PC-3 (cell line): ENCODE measurements at regions not wholly inside any gene's neighbourhood (a gene's known extent, or its start where the extent isn't known, plus 50 kb on each side); places are given as distances from the start of the nearest gene placed in this dataset.
"Not testable (repeated sequence)": the region's sequence is repeated elsewhere in the genome, so short reads cannot be mapped to it uniquely, and the experiment has no call there.

ENCODE experiments used
- ATAC-seq: fragments of 200-7000 bp; cut with Tn5 transposase; 2 replicates; pipeline ENCODE4 v1.9.1; 2020; ENCODE audit warnings: mild to moderate bottlenecking, moderate library complexity
- BruUV-seq: library from RNA; stranded (reverse); fragments of 400-500 nt; replicated peaks from 2 replicates; lab custom pipeline; 2021; lab: Mats Ljungman, UMichigan
- CTCF ChIA-PET: fragments of 300-600 bp; sonication (Branson Sonifier 250); formaldehyde crosslinking; loops from one replicate; lab custom pipeline; 2022; ENCODE audit warnings: antibody characterized with exemption; lab: Charles Lee
- POLR2A ChIA-PET: fragments of 300-600 bp; sonication (Branson Sonifier 250); formaldehyde crosslinking; loops from one replicate; lab custom pipeline; 2022; ENCODE audit warnings: antibody characterized with exemption; ENCODE audit not compliant: unreplicated experiment; lab: Charles Lee
- DNase-seq: peaks from one replicate; pipeline ENCODE4 v3.0.0-alpha.2; 2015
- H2AFZ ChIP-seq: fragments of 300-600 bp; sonication (generic); 2 replicates; pipeline ENCODE4 v1.6.0; 2016; ENCODE audit warnings: antibody characterized with exemption, low read length
- H3F3A ChIP-seq: fragments of 300-600 bp; sonication (generic); one replicate; pipeline ENCODE4 v1.6.0; 2017; ENCODE audit warnings: antibody characterized with exemption, low read length, control low read depth, mild to moderate bottlenecking; ENCODE audit not compliant: unreplicated experiment
- H3K27ac ChIP-seq: fragments of 300-600 bp; sonication (generic); 2 replicates; pipeline ENCODE4 v1.5.1; 2016; ENCODE audit warnings: mild to moderate bottlenecking, low read length
- H3K27me3 ChIP-seq: fragments of 300-600 bp; sonication (generic); 2 replicates; pipeline ENCODE4 v1.6.1; 2016; ENCODE audit warnings: low read length, mixed read lengths
- H3K36me3 ChIP-seq: fragments of 300-600 bp; sonication (generic); 2 replicates; pipeline ENCODE4 v1.6.1; 2016; ENCODE audit warnings: low read depth, mixed run types, low read length, mixed read lengths
- H3K4me1 ChIP-seq: fragments of 300-600 bp; sonication (generic); 2 replicates; pipeline ENCODE4 v1.5.1; 2016; ENCODE audit warnings: low read length; ENCODE audit not compliant: insufficient read depth
- H3K4me2 ChIP-seq: fragments of 300-600 bp; sonication (generic); 2 replicates; pipeline ENCODE4 v1.6.0; 2016; ENCODE audit warnings: low read length
- H3K4me3 ChIP-seq: fragments of 300-600 bp; sonication (generic); 2 replicates; pipeline ENCODE4 v1.5.1; 2016; ENCODE audit warnings: mild to moderate bottlenecking, low read length, mixed read lengths
- H3K79me2 ChIP-seq: fragments of 300-600 bp; sonication (generic); 2 replicates; pipeline ENCODE4 v1.6.1; 2017; ENCODE audit warnings: low read length, mixed read lengths
- H3K9ac ChIP-seq: fragments of 300-600 bp; sonication (generic); 2 replicates; pipeline ENCODE4 v1.6.0; 2016; ENCODE audit warnings: mild to moderate bottlenecking, low read length
- H3K9me2 ChIP-seq: fragments of 300-600 bp; sonication (generic); replicated peaks from 2 replicates; pipeline ENCODE4 v1.6.1; 2016; ENCODE audit warnings: mixed run types, low read length, mixed read lengths
- H3K9me3 ChIP-seq: fragments of 300-600 bp; sonication (generic); 2 replicates; pipeline ENCODE4 v1.6.1; 2016; ENCODE audit warnings: low read length, mixed read lengths
- H4K20me1 ChIP-seq: fragments of 300-600 bp; sonication (generic); 2 replicates; pipeline ENCODE4 v1.6.1; 2016; ENCODE audit warnings: low read length, mixed read lengths
- EZH2 ChIP-seq: fragments of 300-600 bp; sonication (generic); IDR thresholded peaks from one replicate; pipeline ENCODE4 v1.6.1; 2017; ENCODE audit warnings: antibody characterized with exemption, mild to moderate bottlenecking, low read length; ENCODE audit not compliant: unreplicated experiment
- EZH2phosphoT487 ChIP-seq: fragments of 300-600 bp; sonication (generic); IDR thresholded peaks from 2 replicates; pipeline ENCODE4 v1.6.1; 2018; ENCODE audit warnings: mild to moderate bottlenecking, antibody characterized with exemption, low read length, borderline replicate concordance
- intact Hi-C: fragments of 100-400 bp; cut with micrococcal nuclease; formaldehyde crosslinking; loops from 2 replicates; pipeline ENCODE4 v1.9.0; 2023
- TF ChIP-seq, protein P1 (sequence below): fragments of 300-600 bp; sonication (generic); conservative IDR thresholded peaks from 2 replicates; pipeline ENCODE4 v1.5.1; 2017; ENCODE audit warnings: antibody characterized with exemption, low read depth, mild to moderate bottlenecking, low read length

- H3K4me1 ChIP-seq, result no peaks in the 10 kb centered on the region
- no peak overlapping the region for H3K4me3 ChIP-seq
- H3K9ac ChIP-seq, result no peak overlapping the region
- H4K20me1 ChIP-seq, result no peaks in the 10 kb centered on the region
- no peak for ATAC-seq
- H3K36me3 ChIP-seq, result no peaks in the 10 kb centered on the region
- no TSS peak for BruUV-seq
- no peaks in the 10 kb centered on the region for H3K9me3 ChIP-seq
- TF ChIP-seq, protein P1, sequence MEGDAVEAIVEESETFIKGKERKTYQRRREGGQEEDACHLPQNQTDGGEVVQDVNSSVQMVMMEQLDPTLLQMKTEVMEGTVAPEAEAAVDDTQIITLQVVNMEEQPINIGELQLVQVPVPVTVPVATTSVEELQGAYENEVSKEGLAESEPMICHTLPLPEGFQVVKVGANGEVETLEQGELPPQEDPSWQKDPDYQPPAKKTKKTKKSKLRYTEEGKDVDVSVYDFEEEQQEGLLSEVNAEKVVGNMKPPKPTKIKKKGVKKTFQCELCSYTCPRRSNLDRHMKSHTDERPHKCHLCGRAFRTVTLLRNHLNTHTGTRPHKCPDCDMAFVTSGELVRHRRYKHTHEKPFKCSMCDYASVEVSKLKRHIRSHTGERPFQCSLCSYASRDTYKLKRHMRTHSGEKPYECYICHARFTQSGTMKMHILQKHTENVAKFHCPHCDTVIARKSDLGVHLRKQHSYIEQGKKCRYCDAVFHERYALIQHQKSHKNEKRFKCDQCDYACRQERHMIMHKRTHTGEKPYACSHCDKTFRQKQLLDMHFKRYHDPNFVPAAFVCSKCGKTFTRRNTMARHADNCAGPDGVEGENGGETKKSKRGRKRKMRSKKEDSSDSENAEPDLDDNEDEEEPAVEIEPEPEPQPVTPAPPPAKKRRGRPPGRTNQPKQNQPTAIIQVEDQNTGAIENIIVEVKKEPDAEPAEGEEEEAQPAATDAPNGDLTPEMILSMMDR, result no peak
- TF ChIP-seq EZH2phosphoT487 (no peak), EZH2 (no peak)
- DNase-seq, result no peak
- intact Hi-C loops, result no loop called here
- H3F3A ChIP-seq, result no peaks in the 10 kb centered on the region
- POLR2A ChIA-PET, result no interaction called here
- H3K27ac ChIP-seq, result no peak overlapping the region
- no peaks in the 10 kb centered on the region for H3K79me2 ChIP-seq
- H2AFZ ChIP-seq, result no peak overlapping the region
- no peak overlapping the region for H3K4me2 ChIP-seq
- H3K9me2 ChIP-seq, result no peaks in the 10 kb centered on the region
- CTCF ChIA-PET, result no interaction called here
- no peaks in the 10 kb centered on the region for H3K27me3 ChIP-seq
These were observed 88.5 kb upstream of the ZNF479 start for GRCh38 chr7:57220746-57221145.

DNA sequence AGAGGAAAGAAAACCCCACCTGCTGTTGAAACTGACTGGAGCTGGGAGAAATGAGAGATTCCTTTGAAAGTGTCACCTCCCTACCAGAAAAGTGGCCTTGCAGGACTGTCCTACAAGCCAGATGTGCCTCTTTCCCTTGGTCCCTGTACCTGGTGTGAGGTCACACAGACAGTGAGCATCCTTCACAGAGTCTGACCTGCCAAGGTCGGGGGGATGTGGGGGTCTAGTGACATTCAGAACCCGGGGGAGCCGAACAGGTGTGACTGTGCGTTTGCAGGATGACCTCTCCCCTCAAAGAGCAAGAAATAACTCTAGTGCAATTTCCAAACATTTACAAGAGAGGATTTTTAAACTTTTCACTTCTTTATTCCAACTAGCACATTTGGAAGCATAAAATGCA is 93.4 kb upstream of the ZNF479 start:
- Histone ChIP-seq H2AFZ (no peak overlapping the region), H3K27me3 (no peaks in the 10 kb centered on the region), H3K4me3 (no peak overlapping the region), H3K4me1 (no peaks in the 10 kb centered on the region), H3K9me2 (no peaks in the 10 kb centered on the region), H3K79me2 (no peaks in the 10 kb centered on the region), H3F3A (no peaks in the 10 kb centered on the region), H3K4me2 (no peak overlapping the region), H3K9me3 (no peaks in the 10 kb centered on the region), H3K27ac (no peak overlapping the region), H3K9ac (no peak overlapping the region), H3K36me3 (no peaks in the 10 kb centered on the region), H4K20me1 (no peaks in the 10 kb centered on the region)
- ATAC-seq (no peak), DNase-seq (no peak)
- no TSS peak for BruUV-seq
- intact Hi-C loops, result no loop called here
- CTCF ChIA-PET, result no interaction called here
- POLR2A ChIA-PET, result no interaction called here
- no peak for TF ChIP-seq EZH2phosphoT487
- no peak for TF ChIP-seq EZH2
- TF ChIP-seq, protein P1, result no peak

- H4K20me1 ChIP-seq, CTCF ChIA-PET, H3K27ac ChIP-seq, H3K9ac ChIP-seq, intact Hi-C loops, DNase-seq, H3K36me3 ChIP-seq, H3K79me2 ChIP-seq, H3K27me3 ChIP-seq, H2AFZ ChIP-seq, H3K4me3 ChIP-seq, H3K4me1 ChIP-seq, POLR2A ChIA-PET, H3K9me2 ChIP-seq, H3F3A ChIP-seq, H3K4me2 ChIP-seq, BruUV-seq, H3K9me3 ChIP-seq, ATAC-seq: not testable (repeated sequence)
These were observed 109.0 kb upstream of the ZNF479 start for GRCh38 chr7:57241236-57241635.

DNA sequence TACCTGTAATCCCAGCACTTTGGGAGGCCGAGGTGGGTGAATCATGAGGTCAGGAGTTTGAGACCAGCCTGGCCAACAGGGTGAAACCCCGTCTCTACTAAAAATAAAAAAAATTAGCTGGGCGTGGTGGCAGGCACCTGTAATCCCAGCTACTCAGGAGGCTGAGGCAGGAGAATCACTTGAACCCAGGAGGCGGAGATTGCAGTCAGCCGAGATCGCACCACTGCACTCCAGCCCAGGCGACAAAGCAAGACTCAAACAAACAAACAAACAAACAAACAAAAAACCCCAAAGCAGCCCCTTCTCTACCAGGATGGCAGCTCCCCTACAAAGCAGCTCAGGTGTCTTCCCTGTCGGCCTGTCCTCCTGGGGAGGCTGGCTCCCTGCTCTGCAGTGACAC is 111.3 kb upstream of the ZNF479 start:
- not testable (repeated sequence) for BruUV-seq

DNA sequence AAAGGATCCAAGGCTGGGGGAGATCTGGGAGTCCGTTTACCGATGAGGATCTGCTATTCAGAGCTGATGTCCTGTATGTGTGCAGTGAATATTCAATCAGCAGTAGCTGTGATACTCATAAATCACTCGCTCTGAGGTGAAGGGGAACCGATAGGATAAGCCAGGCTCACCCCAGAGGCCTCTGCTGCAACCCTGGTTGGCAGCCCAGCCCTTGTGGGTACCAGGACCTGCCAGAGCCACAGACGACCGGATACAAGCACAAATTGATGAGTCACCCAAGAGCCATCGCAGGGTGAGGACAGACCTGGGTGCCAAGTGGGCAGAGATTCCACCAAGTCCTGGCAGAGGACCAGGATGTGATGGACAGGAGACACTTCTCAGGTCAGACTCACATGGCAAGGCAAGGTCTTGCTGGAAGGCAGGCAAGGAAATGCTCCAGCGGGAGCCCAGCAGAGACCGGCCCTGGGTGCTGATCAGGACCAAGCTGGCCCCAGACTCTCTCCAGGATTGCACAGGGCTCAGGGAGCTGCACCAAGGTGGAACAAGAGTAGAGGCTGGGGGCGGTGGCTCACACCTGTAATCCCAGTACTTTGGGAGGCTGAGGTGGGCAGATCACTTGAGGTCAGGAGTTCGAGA is 112.2 kb upstream of the ZNF479 start:
- H3K4me3 ChIP-seq, H3K4me2 ChIP-seq, intact Hi-C loops, H3K27me3 ChIP-seq, H3F3A ChIP-seq, H3K27ac ChIP-seq, POLR2A ChIA-PET, H2AFZ ChIP-seq, ATAC-seq, H4K20me1 ChIP-seq, H3K36me3 ChIP-seq, H3K9ac ChIP-seq, H3K79me2 ChIP-seq, H3K4me1 ChIP-seq, DNase-seq, CTCF ChIA-PET, BruUV-seq, H3K9me2 ChIP-seq: not testable (repeated sequence)
- 0 out of 2 replicates have a peak, but pooled peaks cover 12% of the 10 kb centered on the region for H3K9me3 ChIP-seq

More for the DNA sequence above, 111.3 kb upstream of the ZNF479 start:
- H4K20me1 ChIP-seq, H3K9ac ChIP-seq, H3K36me3 ChIP-seq, H3K9me3 ChIP-seq, intact Hi-C loops, ATAC-seq, H3K4me1 ChIP-seq, H2AFZ ChIP-seq, H3K4me2 ChIP-seq, DNase-seq, CTCF ChIA-PET, H3F3A ChIP-seq, H3K4me3 ChIP-seq, H3K9me2 ChIP-seq, POLR2A ChIA-PET, H3K27me3 ChIP-seq, H3K27ac ChIP-seq, H3K79me2 ChIP-seq: not testable (repeated sequence)
